ENCODE measurements at regions not wholly inside any gene's neighbourhood (a gene's known extent, or its start where the extent isn't known, plus 50 kb on each side); places are given as distances from the start of the nearest gene placed in this dataset.

GRCh38 chr12:39044754-39045153, 139.4 kb upstream of the CPNE8 start:
- Histone ChIP-seq H3K27me3 (ENCODE audit: control insufficient read depth, insufficient read depth, low read length) (no peaks in the 10 kb centered on the region), H3K4me3 (ENCODE audit: insufficient read depth, low read depth, low read length) (no peak overlapping the region), H3K36me3 (replicated peaks; ENCODE audit: control insufficient read depth, insufficient read depth, low read length) (no peaks in the 10 kb centered on the region)
- DNase-seq = no peak

DNA sequence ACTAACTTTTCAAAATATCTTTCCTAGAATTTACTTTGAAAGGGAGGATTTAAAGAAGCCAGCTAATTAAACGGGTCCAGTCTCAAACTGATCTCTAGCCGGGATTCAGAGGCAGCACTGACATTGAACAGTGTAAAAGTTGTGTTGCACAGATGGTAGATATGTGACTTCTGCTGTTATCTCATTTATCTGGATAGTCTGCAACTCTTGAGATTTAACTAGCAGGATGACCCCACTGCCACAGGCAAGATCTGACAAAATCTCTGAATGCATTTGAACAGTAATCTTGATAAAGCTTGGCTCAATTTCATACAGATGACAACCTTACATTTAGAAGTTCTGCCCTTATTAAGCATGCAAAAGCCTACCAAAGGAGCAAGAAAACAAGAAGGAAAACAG, 138.0 kb upstream of the CPNE8 start:
- Histone ChIP-seq H3K36me3 (replicated peaks; ENCODE audit: control insufficient read depth, insufficient read depth, low read length) (no peaks in the 10 kb centered on the region), H3K4me3 (ENCODE audit: insufficient read depth, low read depth, low read length) (no peak overlapping the region), H3K27me3 (ENCODE audit: control insufficient read depth, insufficient read depth, low read length) (no peaks in the 10 kb centered on the region)
- DNase-seq = no peak

- Histone ChIP-seq H3K36me3 (replicated peaks; ENCODE audit: control insufficient read depth, insufficient read depth, low read length) (no peaks in the 10 kb centered on the region), H3K4me3 (ENCODE audit: insufficient read depth, low read depth, low read length) (no peak overlapping the region), H3K27me3 (ENCODE audit: control insufficient read depth, insufficient read depth, low read length) (no peaks in the 10 kb centered on the region)
- DNase-seq = no peak
Measured at GRCh38 chr12:39040275-39040674, 134.9 kb upstream of the CPNE8 start.

- H3K27me3 ChIP-seq (ENCODE audit: control insufficient read depth, insufficient read depth, low read length) = no peaks in the 10 kb centered on the region
- H3K4me3 ChIP-seq (ENCODE audit: insufficient read depth, low read depth, low read length) = no peak overlapping the region
- DNase-seq = no peak
- no peaks in the 10 kb centered on the region for H3K36me3 ChIP-seq (replicated peaks; ENCODE audit: control insufficient read depth, insufficient read depth, low read length)
Measured at GRCh38 chr12:39037115-39037514, 131.7 kb upstream of the CPNE8 start.

- H3K4me3 ChIP-seq (ENCODE audit: insufficient read depth, low read depth, low read length) = no peak overlapping the region
- DNase-seq = no peak
- H3K27me3 ChIP-seq (ENCODE audit: control insufficient read depth, insufficient read depth, low read length) = no peaks in the 10 kb centered on the region
- no peaks in the 10 kb centered on the region for H3K36me3 ChIP-seq (replicated peaks; ENCODE audit: control insufficient read depth, insufficient read depth, low read length)
Measured at GRCh38 chr12:39036105-39036504, 130.7 kb upstream of the CPNE8 start.

DNA sequence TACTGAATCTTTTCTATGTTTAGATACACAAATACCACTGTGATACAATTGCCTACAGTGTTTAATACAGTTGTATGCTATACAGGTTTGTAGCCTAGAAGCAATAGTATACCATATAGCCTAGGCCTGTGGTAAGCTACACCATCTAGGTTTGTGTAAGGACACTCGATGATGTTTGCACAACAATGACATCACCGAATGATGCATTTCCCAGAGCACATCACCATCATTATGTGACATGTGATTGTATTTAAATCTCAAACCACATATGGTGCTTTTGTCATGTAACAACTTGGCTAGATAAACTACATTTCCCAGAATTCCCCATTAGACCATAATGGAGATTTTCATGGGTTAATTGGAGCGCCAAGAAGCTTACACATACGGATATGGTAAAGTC, 128.4 kb upstream of the CPNE8 start:
- no peak for DNase-seq
- H3K27me3 ChIP-seq (ENCODE audit: control insufficient read depth, insufficient read depth, low read length) = no peaks in the 10 kb centered on the region
- H3K4me3 ChIP-seq (ENCODE audit: insufficient read depth, low read depth, low read length) = no peak overlapping the region
- H3K36me3 ChIP-seq (replicated peaks; ENCODE audit: control insufficient read depth, insufficient read depth, low read length) = no peaks in the 10 kb centered on the region

DNA sequence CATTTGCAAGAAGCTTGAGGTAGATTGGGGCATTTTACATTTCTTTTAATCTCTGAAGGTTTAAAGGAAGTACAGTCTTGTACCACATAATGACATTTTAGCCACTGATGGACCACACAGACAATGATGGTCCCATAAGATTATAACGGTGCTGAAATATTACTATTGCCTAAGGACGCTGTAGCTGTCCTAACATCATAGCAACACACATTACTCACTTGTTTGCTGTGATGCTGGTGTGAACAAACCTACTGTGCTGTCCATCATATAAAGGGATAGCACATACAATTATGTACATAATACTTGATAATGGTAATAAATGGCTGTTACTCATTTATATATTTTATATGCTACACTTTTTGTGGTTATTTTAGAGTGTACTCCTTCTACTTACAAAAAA, 127.1 kb upstream of the CPNE8 start:
- Histone ChIP-seq H3K27me3 (ENCODE audit: control insufficient read depth, insufficient read depth, low read length) (no peaks in the 10 kb centered on the region), H3K36me3 (replicated peaks; ENCODE audit: control insufficient read depth, insufficient read depth, low read length) (no peaks in the 10 kb centered on the region), H3K4me3 (ENCODE audit: insufficient read depth, low read depth, low read length) (no peak overlapping the region)
- no peak for DNase-seq

DNA sequence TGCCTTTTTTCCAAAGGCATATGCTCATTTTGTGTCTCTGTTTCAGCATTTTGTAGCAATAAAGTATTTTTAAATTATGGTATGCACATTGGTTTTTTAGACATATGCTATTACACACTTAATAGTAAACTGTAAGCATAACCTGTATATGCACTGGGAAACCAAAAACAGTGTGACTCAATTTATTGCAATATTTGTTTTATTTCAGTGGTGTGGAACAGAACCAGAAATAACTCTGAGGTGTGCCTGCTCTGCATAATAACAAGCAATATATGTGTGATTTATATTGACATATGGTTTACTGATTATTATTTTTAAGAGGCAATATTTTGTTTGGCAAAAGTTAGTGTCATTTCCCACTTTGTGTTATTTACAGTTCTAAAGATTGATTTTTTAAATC, 126.6 kb upstream of the CPNE8 start:
- DNase-seq = no peak
- H3K27me3 ChIP-seq (ENCODE audit: control insufficient read depth, insufficient read depth, low read length) = no peaks in the 10 kb centered on the region
- no peaks in the 10 kb centered on the region for H3K36me3 ChIP-seq (replicated peaks; ENCODE audit: control insufficient read depth, insufficient read depth, low read length)
- no peak overlapping the region for H3K4me3 ChIP-seq (ENCODE audit: insufficient read depth, low read depth, low read length)

GRCh38 chr12:39028382-39028781, 123.0 kb upstream of the CPNE8 start:
- Histone ChIP-seq H3K4me3 (ENCODE audit: insufficient read depth, low read depth, low read length) (no peak overlapping the region), H3K27me3 (ENCODE audit: control insufficient read depth, insufficient read depth, low read length) (no peaks in the 10 kb centered on the region), H3K36me3 (replicated peaks; ENCODE audit: control insufficient read depth, insufficient read depth, low read length) (no peaks in the 10 kb centered on the region)
- no peak for DNase-seq

DNA sequence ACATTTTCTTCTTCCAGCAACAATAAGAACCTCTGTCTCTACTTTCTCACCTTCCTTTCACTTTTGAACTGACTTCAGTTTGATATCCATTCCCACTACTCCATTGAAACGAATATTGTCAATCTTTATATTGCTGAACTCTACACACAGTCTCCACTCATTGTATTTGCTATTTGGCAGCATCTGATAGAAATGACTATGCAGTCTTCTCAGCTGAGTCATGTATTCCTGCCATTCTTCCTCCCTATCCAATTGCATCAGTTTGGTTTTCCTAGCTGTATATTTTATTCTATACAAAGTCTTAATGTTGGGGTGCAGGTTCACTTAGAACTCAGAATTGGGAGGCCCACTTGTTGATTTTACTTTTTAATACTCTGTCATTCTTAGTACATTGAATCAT, 107.5 kb upstream of the CPNE8 start:
- Histone ChIP-seq H3K27me3 (ENCODE audit: control insufficient read depth, insufficient read depth, low read length) (no peaks in the 10 kb centered on the region), H3K36me3 (replicated peaks; ENCODE audit: control insufficient read depth, insufficient read depth, low read length) (no peaks in the 10 kb centered on the region), H3K4me3 (ENCODE audit: insufficient read depth, low read depth, low read length) (no peak overlapping the region)
- DNase-seq = no peak

GRCh38 chr12:39011166-39011565, 105.8 kb upstream of the CPNE8 start:
- DNase-seq = no peak
- no peak overlapping the region for H3K4me3 ChIP-seq (ENCODE audit: insufficient read depth, low read depth, low read length)
- H3K27me3 ChIP-seq (ENCODE audit: control insufficient read depth, insufficient read depth, low read length) = no peaks in the 10 kb centered on the region
- H3K36me3 ChIP-seq (replicated peaks; ENCODE audit: control insufficient read depth, insufficient read depth, low read length) = no peaks in the 10 kb centered on the region

- Histone ChIP-seq H3K36me3 (replicated peaks; ENCODE audit: control insufficient read depth, insufficient read depth, low read length) (no peaks in the 10 kb centered on the region), H3K27me3 (ENCODE audit: control insufficient read depth, insufficient read depth, low read length) (no peaks in the 10 kb centered on the region), H3K4me3 (ENCODE audit: insufficient read depth, low read depth, low read length) (no peak overlapping the region)
- DNase-seq = no peak
Measured at GRCh38 chr12:39010406-39010805, 105.0 kb upstream of the CPNE8 start.

DNA sequence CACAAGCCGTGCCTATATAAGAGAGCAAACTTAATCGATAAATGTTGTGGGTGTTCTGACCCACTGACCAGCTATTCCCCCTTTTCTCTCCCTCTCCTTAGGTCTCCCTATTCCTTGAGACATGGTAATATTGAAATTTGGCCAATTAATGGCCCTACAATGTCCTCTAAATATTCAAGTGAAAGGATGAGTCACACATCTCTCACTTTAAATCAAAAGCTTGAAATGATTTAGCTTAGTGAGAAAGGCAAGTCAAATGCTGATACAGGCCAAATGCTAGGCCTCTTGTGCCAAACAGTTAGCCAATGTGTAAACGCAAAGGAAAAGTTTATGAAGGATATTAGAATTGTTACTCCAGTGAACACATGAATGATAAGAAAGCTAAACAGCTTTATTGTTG, 102.2 kb upstream of the CPNE8 start:
- no peak for DNase-seq

GRCh38 chr12:39006286-39006685, 100.9 kb upstream of the CPNE8 start:
- Histone ChIP-seq H3K4me3 (ENCODE audit: insufficient read depth, low read depth, low read length) (no peak overlapping the region), H3K36me3 (replicated peaks; ENCODE audit: control insufficient read depth, insufficient read depth, low read length) (no peaks in the 10 kb centered on the region), H3K27me3 (ENCODE audit: control insufficient read depth, insufficient read depth, low read length) (no peaks in the 10 kb centered on the region)
- no peak for DNase-seq

More for the DNA sequence above, 102.2 kb upstream of the CPNE8 start:
- no peaks in the 10 kb centered on the region for H3K36me3 ChIP-seq (replicated peaks; ENCODE audit: control insufficient read depth, insufficient read depth, low read length)
- H3K4me3 ChIP-seq (ENCODE audit: insufficient read depth, low read depth, low read length) = no peak overlapping the region
- no peaks in the 10 kb centered on the region for H3K27me3 ChIP-seq (ENCODE audit: control insufficient read depth, insufficient read depth, low read length)

- DNase-seq = no peak
- H3K36me3 ChIP-seq (replicated peaks; ENCODE audit: control insufficient read depth, insufficient read depth, low read length) = no peaks in the 10 kb centered on the region
- no peak overlapping the region for H3K4me3 ChIP-seq (ENCODE audit: insufficient read depth, low read depth, low read length)
- no peaks in the 10 kb centered on the region for H3K27me3 ChIP-seq (ENCODE audit: control insufficient read depth, insufficient read depth, low read length)
Measured at GRCh38 chr12:39005671-39006070, 100.3 kb upstream of the CPNE8 start.

DNA sequence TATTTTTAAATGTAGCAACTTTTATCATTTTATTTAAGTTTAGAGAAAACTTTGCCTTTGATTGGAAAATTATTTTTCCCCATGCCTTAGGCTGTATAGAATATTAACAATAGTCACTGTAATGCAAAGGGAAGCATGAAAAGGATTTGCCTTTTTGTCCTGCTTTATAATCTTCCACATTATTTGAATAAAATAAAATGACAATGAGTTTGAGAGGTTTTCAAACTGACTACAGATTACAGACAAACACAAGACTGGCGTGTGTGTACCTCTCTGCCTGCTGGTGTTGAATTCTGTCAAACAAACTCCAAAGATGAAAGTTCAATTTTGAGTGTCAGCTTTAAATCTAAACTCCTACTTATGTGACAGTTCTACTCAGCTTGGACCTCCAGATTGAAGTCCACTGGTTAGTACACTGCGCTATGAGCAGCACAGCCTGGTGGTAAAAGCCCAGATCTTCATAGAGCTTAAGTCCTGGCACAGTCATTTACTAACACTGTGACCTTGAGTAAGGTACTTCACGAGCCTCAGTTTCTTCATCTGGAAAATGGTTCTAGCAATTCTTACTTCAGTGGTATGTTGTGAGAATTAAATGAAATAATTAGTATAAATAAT, 98.3 kb upstream of the CPNE8 start:
- Histone ChIP-seq H3K36me3 (replicated peaks; ENCODE audit: control insufficient read depth, insufficient read depth, low read length) (no peaks in the 10 kb centered on the region), H3K27me3 (ENCODE audit: control insufficient read depth, insufficient read depth, low read length) (no peaks in the 10 kb centered on the region), H3K4me3 (ENCODE audit: insufficient read depth, low read depth, low read length) (no peak overlapping the region)
- no peak for DNase-seq
